ENCODE measurements at regions not wholly inside any gene's neighbourhood (a gene's known extent, or its start where the extent isn't known, plus 50 kb on each side); places are given as distances from the start of the nearest gene placed in this dataset.

GRCh38 chr2:114089636-114090319 is 199.9 kb downstream of the ACTR3 start:
- WGBS (ENCODE audit: insufficient coverage) = 100% methylated on average over 1 of the region's 9 CpGs
- Histone ChIP-seq H3K4me3 (ENCODE audit: low read length) (no peak overlapping the region), H3K4me1 (ENCODE audit: control insufficient read depth, insufficient read depth, low read length) (no peaks in the 10 kb centered on the region), H3K9me3 (replicated peaks; ENCODE audit: control insufficient read depth, low read depth, low read length) (no peaks in the 10 kb centered on the region), H3K36me3 (ENCODE audit: control insufficient read depth, insufficient read depth, low read length) (no peaks in the 10 kb centered on the region), H3K27ac (ENCODE audit: low read length) (no peak overlapping the region), H3K27me3 (ENCODE audit: control insufficient read depth, insufficient read depth, low read length) (no peaks in the 10 kb centered on the region)
- no peak for DNase-seq

- no peak overlapping the region for H3K4me3 ChIP-seq (ENCODE audit: low read length)
- WGBS (ENCODE audit: insufficient coverage) = no CpG with 5 or more reads among the region's 1 CpG
- no peak overlapping the region for H3K27ac ChIP-seq (ENCODE audit: low read length)
- H3K27me3 ChIP-seq (ENCODE audit: control insufficient read depth, insufficient read depth, low read length) = no peaks in the 10 kb centered on the region
- no peaks in the 10 kb centered on the region for H3K4me1 ChIP-seq (ENCODE audit: control insufficient read depth, insufficient read depth, low read length)
- H3K36me3 ChIP-seq (ENCODE audit: control insufficient read depth, insufficient read depth, low read length) = no peaks in the 10 kb centered on the region
- DNase-seq = no peak
- H3K9me3 ChIP-seq (replicated peaks; ENCODE audit: control insufficient read depth, low read depth, low read length) = peaks cover 5% of the 10 kb centered on the region
Measured at GRCh38 chr2:114091010-114091409, 201.1 kb downstream of the ACTR3 start.

GRCh38 chr2:114108249-114108648 is 218.4 kb downstream of the ACTR3 start:
- Histone ChIP-seq H3K27me3 (ENCODE audit: control insufficient read depth, insufficient read depth, low read length) (no peaks in the 10 kb centered on the region), H3K9me3 (replicated peaks; ENCODE audit: control insufficient read depth, low read depth, low read length) (no peaks in the 10 kb centered on the region), H3K4me3 (ENCODE audit: low read length) (no peak overlapping the region), H3K27ac (ENCODE audit: low read length) (no peak overlapping the region), H3K36me3 (ENCODE audit: control insufficient read depth, insufficient read depth, low read length) (no peaks in the 10 kb centered on the region), H3K4me1 (ENCODE audit: control insufficient read depth, insufficient read depth, low read length) (no peaks in the 10 kb centered on the region)
- WGBS (ENCODE audit: insufficient coverage) = no CpG with 5 or more reads among the region's 2 CpGs
- no peak for DNase-seq

DNA sequence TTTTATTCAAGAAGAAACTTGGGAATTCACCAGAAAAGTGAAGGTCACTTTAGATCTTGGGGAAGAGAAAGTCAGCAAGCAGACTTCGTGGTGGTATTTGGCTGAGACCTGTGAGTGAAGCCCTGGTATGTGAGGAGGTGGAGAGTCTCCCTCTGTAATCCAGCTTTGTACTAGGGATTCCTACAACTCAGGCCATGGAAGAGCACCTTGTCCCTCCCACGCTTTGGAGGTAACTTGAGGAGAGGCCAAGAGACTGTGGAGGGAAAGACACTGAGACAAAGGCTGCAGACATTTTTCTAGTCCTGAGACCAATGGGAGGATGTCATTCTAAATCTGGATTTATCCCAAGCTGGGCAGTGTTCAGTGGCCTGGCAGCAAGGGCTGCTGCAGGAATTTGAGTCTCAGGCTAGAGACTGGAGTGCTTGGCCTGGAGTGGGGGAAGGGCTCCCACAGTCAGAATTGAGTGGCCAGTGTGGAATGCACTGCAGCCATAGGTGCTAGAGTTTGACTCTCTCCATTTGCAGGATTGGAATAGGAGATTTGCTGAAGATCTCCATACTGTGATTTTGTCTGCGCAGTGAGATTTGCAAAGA is 219.0 kb downstream of the ACTR3 start:
- no peaks in the 10 kb centered on the region for H3K4me1 ChIP-seq (ENCODE audit: control insufficient read depth, insufficient read depth, low read length)
- WGBS (ENCODE audit: insufficient coverage) = 27% methylated on average over 2 of the region's 3 CpGs
- no peak overlapping the region for H3K27ac ChIP-seq (ENCODE audit: low read length)
- H3K9me3 ChIP-seq (replicated peaks; ENCODE audit: control insufficient read depth, low read depth, low read length) = no peaks in the 10 kb centered on the region
- H3K36me3 ChIP-seq (ENCODE audit: control insufficient read depth, insufficient read depth, low read length) = no peaks in the 10 kb centered on the region
- H3K27me3 ChIP-seq (ENCODE audit: control insufficient read depth, insufficient read depth, low read length) = no peaks in the 10 kb centered on the region
- H3K4me3 ChIP-seq (ENCODE audit: low read length) = no peak overlapping the region
- DNase-seq = no peak

- H3K27me3 ChIP-seq (ENCODE audit: control insufficient read depth, insufficient read depth, low read length) = no peaks in the 10 kb centered on the region
- no peaks in the 10 kb centered on the region for H3K4me1 ChIP-seq (ENCODE audit: control insufficient read depth, insufficient read depth, low read length)
- no peak overlapping the region for H3K4me3 ChIP-seq (ENCODE audit: low read length)
- DNase-seq = no peak
- no peak overlapping the region for H3K27ac ChIP-seq (ENCODE audit: low read length)
- H3K9me3 ChIP-seq (replicated peaks; ENCODE audit: control insufficient read depth, low read depth, low read length) = no peaks in the 10 kb centered on the region
- WGBS (ENCODE audit: insufficient coverage) = no CpG with 5 or more reads among the region's 1 CpG
- H3K36me3 ChIP-seq (ENCODE audit: control insufficient read depth, insufficient read depth, low read length) = no peaks in the 10 kb centered on the region
Measured at GRCh38 chr2:114111329-114111728, 221.4 kb downstream of the ACTR3 start.

GRCh38 chr2:114113518-114113917 is 223.6 kb downstream of the ACTR3 start:
- no peak for DNase-seq
- H3K4me1 ChIP-seq (ENCODE audit: control insufficient read depth, insufficient read depth, low read length) = no peaks in the 10 kb centered on the region
- no peaks in the 10 kb centered on the region for H3K9me3 ChIP-seq (replicated peaks; ENCODE audit: control insufficient read depth, low read depth, low read length)
- H3K36me3 ChIP-seq (ENCODE audit: control insufficient read depth, insufficient read depth, low read length) = no peaks in the 10 kb centered on the region
- H3K4me3 ChIP-seq (ENCODE audit: low read length) = no peak overlapping the region
- H3K27me3 ChIP-seq (ENCODE audit: control insufficient read depth, insufficient read depth, low read length) = no peaks in the 10 kb centered on the region
- H3K27ac ChIP-seq (ENCODE audit: low read length) = no peak overlapping the region
- WGBS (ENCODE audit: insufficient coverage) = 69% methylated on average over 3 of the region's 6 CpGs

DNA sequence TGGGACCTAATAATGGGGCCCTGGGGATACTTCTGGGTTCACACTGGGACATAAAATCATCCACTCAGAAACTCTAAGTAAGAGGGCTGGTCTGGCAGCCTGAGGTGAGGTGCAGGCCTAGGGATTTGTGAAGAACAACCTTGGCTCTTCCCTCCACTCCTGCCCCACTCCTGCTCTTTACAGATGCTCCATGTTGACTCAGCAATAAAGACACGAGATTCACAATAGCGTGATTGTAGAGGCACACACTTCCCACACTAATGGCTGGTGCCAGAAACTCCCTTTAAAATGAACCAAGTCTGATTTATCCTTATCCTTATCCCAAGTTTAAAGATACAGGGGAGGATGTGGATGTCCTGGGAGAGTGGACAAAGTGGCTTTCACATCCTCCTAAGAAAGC is 228.2 kb downstream of the ACTR3 start:
- DNase-seq = no peak
- Histone ChIP-seq H3K4me3 (ENCODE audit: low read length) (no peak overlapping the region), H3K27me3 (ENCODE audit: control insufficient read depth, insufficient read depth, low read length) (no peaks in the 10 kb centered on the region), H3K9me3 (replicated peaks; ENCODE audit: control insufficient read depth, low read depth, low read length) (no peaks in the 10 kb centered on the region), H3K4me1 (ENCODE audit: control insufficient read depth, insufficient read depth, low read length) (no peaks in the 10 kb centered on the region), H3K36me3 (ENCODE audit: control insufficient read depth, insufficient read depth, low read length) (no peaks in the 10 kb centered on the region), H3K27ac (ENCODE audit: low read length) (no peak overlapping the region)
- WGBS (ENCODE audit: insufficient coverage) = no CpG with 5 or more reads among the region's 2 CpGs

GRCh38 chr2:114119862-114120261 is 230.0 kb downstream of the ACTR3 start:
- DNase-seq = no peak
- Histone ChIP-seq H3K27ac (ENCODE audit: low read length) (no peak overlapping the region), H3K27me3 (ENCODE audit: control insufficient read depth, insufficient read depth, low read length) (no peaks in the 10 kb centered on the region), H3K9me3 (replicated peaks; ENCODE audit: control insufficient read depth, low read depth, low read length) (no peaks in the 10 kb centered on the region), H3K4me3 (ENCODE audit: low read length) (no peak overlapping the region), H3K4me1 (ENCODE audit: control insufficient read depth, insufficient read depth, low read length) (no peaks in the 10 kb centered on the region), H3K36me3 (ENCODE audit: control insufficient read depth, insufficient read depth, low read length) (no peaks in the 10 kb centered on the region)
- 70% methylated on average over 2 of the region's 7 CpGs for WGBS (ENCODE audit: insufficient coverage)

GRCh38 chr2:114122930-114123329 is 233.0 kb downstream of the ACTR3 start:
- no peak overlapping the region for H3K4me3 ChIP-seq (ENCODE audit: low read length)
- H3K27me3 ChIP-seq (ENCODE audit: control insufficient read depth, insufficient read depth, low read length) = no peaks in the 10 kb centered on the region
- H3K4me1 ChIP-seq (ENCODE audit: control insufficient read depth, insufficient read depth, low read length) = no peaks in the 10 kb centered on the region
- no peaks in the 10 kb centered on the region for H3K9me3 ChIP-seq (replicated peaks; ENCODE audit: control insufficient read depth, low read depth, low read length)
- 78% methylated on average over 6 of the region's 10 CpGs for WGBS (ENCODE audit: insufficient coverage)
- H3K36me3 ChIP-seq (ENCODE audit: control insufficient read depth, insufficient read depth, low read length) = no peaks in the 10 kb centered on the region
- H3K27ac ChIP-seq (ENCODE audit: low read length) = no peak overlapping the region
- no peak for DNase-seq

GRCh38 chr2:114123925-114124324 is 234.0 kb downstream of the ACTR3 start:
- Histone ChIP-seq H3K9me3 (replicated peaks; ENCODE audit: control insufficient read depth, low read depth, low read length) (no peaks in the 10 kb centered on the region), H3K4me3 (ENCODE audit: low read length) (no peak overlapping the region), H3K27me3 (ENCODE audit: control insufficient read depth, insufficient read depth, low read length) (no peaks in the 10 kb centered on the region), H3K27ac (ENCODE audit: low read length) (no peak overlapping the region), H3K36me3 (ENCODE audit: control insufficient read depth, insufficient read depth, low read length) (no peaks in the 10 kb centered on the region), H3K4me1 (ENCODE audit: control insufficient read depth, insufficient read depth, low read length) (no peaks in the 10 kb centered on the region)
- no peak for DNase-seq
- WGBS (ENCODE audit: insufficient coverage) = 78% methylated on average over 2 of the region's 3 CpGs

GRCh38 chr2:114127372-114127771 is 237.5 kb downstream of the ACTR3 start:
- WGBS (ENCODE audit: insufficient coverage) = 59% methylated on average over 2 of the region's 2 CpGs
- no peaks in the 10 kb centered on the region for H3K27me3 ChIP-seq (ENCODE audit: control insufficient read depth, insufficient read depth, low read length)
- no peaks in the 10 kb centered on the region for H3K4me1 ChIP-seq (ENCODE audit: control insufficient read depth, insufficient read depth, low read length)
- no peaks in the 10 kb centered on the region for H3K36me3 ChIP-seq (ENCODE audit: control insufficient read depth, insufficient read depth, low read length)
- DNase-seq = no peak
- no peak overlapping the region for H3K4me3 ChIP-seq (ENCODE audit: low read length)
- no peak overlapping the region for H3K27ac ChIP-seq (ENCODE audit: low read length)
- H3K9me3 ChIP-seq (replicated peaks; ENCODE audit: control insufficient read depth, low read depth, low read length) = no peaks in the 10 kb centered on the region

All from muscle of leg (tissue), 3 donors.